ENCODE measurements at regions not wholly inside any gene's neighbourhood (a gene's known extent, or its start where the extent isn't known, plus 50 kb on each side); places are given as distances from the start of the nearest gene placed in this dataset.
"Not testable (repeated sequence)": the region's sequence is repeated elsewhere in the genome, so short reads cannot be mapped to it uniquely, and the experiment has no call there.

GRCh38 chr7:24134535-24134934 is 149.5 kb upstream of the NPY start:
- DNase-seq (ENCODE audit: low read depth) = no peak

DNA sequence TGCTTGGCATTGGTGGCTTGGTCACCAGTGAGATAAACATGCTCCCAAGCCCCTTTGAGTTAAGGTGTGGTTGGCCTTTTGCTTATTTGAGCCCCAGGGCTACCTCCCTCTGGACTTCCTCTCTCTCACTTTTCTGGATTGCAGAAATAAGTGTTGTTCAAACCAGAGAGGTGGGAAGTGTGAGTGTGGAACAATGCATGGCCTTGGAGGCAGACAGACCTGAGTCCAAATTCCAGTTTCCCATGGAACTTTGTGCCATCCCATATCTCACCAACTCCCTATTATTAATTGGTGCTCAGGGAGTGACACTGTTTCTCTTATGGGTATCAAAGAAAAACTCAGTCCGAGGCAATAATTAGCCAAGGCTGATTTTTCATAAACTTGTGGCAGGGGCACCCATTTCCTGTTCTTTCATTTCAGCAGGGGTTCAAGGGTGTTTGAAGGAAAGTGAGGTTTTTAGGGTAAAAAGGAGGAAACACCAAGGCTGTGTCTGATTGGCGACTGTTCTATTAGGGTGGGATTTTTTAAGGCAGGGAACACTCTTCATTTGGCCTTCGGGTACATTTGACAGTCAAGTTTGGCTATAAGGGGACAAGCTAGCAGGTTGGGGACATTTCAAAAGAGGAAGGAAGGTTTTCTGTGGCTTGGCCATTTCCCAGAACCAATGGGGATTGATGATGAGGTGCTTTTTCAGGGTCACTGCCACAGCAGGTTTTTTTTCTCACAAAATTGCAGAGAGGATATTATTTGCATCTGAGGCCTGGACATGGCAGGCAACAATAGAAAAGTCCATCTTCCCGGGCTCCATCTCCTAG is 148.8 kb upstream of the NPY start:
- DNase-seq (ENCODE audit: low read depth) = no peak

GRCh38 chr7:24137338-24137737 is 146.7 kb upstream of the NPY start:
- DNase-seq (ENCODE audit: low read depth) = no peak

DNA sequence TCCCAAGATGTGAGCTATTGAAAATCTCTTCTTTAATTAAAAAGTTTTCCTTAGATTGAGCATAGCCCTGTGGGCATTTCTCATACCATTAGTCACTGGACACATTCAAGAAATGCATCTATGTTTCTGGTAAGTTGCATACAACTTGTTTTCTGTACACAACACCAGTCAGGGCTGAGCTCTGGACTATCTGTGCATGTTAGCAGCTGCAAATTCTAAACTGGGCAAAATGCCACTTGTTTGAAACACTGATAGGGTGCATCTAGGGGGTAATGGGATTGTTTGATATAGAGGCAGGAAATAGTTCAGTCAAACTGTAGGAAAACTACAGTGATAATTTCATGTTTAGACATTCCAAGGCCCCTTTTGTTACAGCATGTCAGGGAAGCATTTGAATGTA is 145.6 kb upstream of the NPY start:
- DNase-seq (ENCODE audit: low read depth) = no peak

- no peak for DNase-seq (ENCODE audit: low read depth)
These were observed 144.0 kb upstream of the NPY start for GRCh38 chr7:24140001-24140400.

- peak; percentile 38 for DNase-seq (ENCODE audit: low read depth)
These were observed 142.0 kb upstream of the NPY start for GRCh38 chr7:24141874-24142509.

- peak; percentile 81 for DNase-seq (ENCODE audit: low read depth)
These were observed 140.4 kb upstream of the NPY start for GRCh38 chr7:24143547-24143946.

DNA sequence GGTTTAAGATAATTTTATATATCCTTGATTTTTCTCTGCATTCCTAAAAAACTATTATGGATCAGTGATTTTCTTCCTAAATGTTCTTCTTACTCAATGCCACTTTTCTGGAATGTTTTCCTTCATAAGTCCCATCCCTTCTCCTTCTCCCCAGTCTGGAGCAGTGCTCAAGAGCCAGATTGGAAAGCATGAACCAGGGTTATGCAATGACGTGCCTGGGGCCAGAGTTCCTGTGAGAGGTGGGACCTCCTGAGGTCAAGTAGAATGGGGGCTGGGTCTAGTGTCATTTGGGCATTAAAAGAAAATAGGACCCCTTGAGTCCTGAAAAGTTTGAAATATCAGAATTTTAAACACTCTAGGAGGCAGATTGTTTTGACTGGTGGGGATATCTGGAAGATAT is 132.0 kb upstream of the NPY start:
- no peak for DNase-seq (ENCODE audit: low read depth)

DNA sequence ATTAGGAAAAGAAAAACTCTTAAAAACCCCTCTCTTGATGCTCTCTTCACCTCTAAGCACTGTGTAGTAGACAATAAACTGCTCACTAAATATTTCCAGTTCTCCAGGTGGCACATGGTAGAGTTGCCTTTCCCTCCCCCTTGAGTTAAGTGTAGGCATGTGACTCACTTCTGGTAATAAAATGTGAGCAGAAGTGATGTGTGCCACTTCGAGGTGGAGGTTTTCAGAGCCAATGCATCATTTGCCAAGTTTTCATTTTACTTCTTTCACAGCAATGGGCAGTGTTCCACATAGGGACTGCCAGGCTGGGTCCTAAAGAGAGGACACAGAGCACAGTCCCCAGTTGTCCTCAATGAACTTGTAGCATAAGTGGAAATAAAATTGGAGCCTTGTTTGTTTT is 131.6 kb upstream of the NPY start:
- peak; percentile 42 for DNase-seq (ENCODE audit: low read depth)

GRCh38 chr7:24152877-24153472 is 131.0 kb upstream of the NPY start:
- no peak for DNase-seq (ENCODE audit: low read depth)

- no peak for DNase-seq (ENCODE audit: low read depth)
These were observed 126.3 kb upstream of the NPY start for GRCh38 chr7:24157666-24158065.

GRCh38 chr7:24158975-24159374 is 125.0 kb upstream of the NPY start:
- peak; percentile 34 for DNase-seq (ENCODE audit: low read depth)

- DNase-seq (ENCODE audit: low read depth) = no peak
These were observed 119.6 kb upstream of the NPY start for GRCh38 chr7:24164401-24164800.

DNA sequence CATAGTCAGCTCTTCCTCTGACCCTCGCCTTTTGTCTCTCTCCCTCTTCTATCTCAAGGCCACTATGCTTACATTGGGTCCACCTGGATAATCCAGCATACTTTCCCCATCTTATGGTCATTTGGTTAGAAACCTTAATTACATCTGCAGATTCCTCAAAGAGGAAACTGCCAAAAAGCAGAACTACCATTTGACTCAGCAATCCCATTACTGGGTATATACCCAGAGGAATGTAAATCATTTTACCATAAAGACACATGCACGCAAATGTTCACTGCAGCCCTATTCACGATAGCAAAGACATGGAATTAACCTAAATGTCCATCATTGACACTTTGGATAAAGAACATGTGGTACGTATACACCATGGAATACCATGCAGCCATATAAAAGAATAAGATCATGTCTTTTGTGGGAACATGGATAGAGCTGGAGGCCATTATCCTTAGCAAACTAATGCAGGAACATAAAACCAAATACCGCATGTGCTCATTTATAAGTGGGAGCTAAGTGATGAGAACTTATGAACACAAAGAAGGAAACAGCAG is 114.8 kb upstream of the NPY start:
- DNase-seq (ENCODE audit: low read depth) = no peak

DNA sequence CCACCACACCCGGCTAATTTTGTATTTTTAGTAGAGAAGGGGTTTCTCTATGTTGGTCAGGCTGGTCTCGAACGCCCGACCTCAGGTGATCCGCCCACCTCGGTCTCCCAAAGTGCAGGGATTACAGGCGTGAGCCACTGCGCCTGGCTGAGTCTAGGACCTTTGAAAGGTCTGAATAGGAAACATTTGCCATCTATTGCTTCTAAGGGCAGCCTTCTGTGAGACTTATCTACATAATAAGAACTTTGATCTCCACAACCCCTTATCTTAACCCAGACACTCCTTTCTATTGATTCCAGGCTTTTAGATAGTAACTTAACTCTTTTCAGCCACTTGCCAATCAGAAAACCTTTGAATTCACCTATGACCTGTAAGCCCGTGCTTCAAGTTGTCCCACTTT is 112.0 kb upstream of the NPY start:
- DNase-seq (ENCODE audit: low read depth) = not testable (repeated sequence)

- no peak for DNase-seq (ENCODE audit: low read depth)
These were observed 111.1 kb upstream of the NPY start for GRCh38 chr7:24172856-24173255.

DNA sequence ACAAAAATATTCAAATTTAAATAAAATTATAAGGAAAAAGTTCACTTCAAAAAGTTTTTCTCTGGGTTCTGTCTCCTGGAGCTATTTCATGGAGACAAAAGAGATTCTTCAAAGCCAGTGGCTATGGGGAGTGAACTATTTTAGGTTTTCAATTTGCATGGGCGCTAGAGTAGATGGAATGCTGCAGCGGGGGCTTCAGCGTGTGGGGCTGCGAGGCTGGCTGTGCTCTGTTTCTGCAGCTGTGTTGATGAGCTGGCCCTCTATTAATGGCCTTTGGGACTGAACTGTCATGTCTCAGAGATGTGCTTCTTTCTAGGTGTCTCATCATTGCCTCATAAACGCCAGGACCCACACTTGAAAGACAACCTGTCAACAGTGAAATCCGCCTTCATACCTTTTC is 108.4 kb upstream of the NPY start:
- DNase-seq (ENCODE audit: low read depth) = no peak

GRCh38 chr7:24178811-24179570 is 105.0 kb upstream of the NPY start:
- DNase-seq (ENCODE audit: low read depth) = no peak

- peak; percentile 22 for DNase-seq (ENCODE audit: low read depth)
These were observed 92.6 kb upstream of the NPY start for GRCh38 chr7:24191362-24191761.

- peak; percentile 70 for DNase-seq (ENCODE audit: low read depth)
These were observed 91.9 kb upstream of the NPY start for GRCh38 chr7:24192053-24192452.

GRCh38 chr7:24192691-24193090 is 91.3 kb upstream of the NPY start:
- DNase-seq (ENCODE audit: low read depth) = no peak

DNA sequence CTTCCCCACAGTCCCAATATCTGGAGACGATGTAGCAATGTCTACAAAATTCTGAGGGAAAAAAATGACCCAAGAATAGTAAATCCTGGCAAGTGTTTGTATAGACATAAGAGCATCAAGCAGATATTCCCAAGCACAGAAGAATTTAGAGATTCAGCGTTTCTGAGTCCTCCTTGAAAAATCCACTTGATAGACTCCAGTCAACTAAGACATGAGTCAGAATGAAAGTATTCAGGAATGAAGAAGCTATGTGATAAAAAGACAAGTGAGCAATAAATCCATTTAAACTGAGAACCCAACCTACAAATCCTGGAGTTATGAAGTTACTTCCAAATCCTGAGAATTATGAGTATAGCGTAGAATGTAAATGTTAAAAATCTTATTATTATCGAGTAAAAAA is 86.1 kb upstream of the NPY start:
- DNase-seq (ENCODE audit: low read depth) = peak; percentile 43
